Medulla oblongata (tissue), 1 donor: ENCODE measurements at regions not wholly inside any gene's neighbourhood (a gene's known extent, or its start where the extent isn't known, plus 50 kb on each side); places are given as distances from the start of the nearest gene placed in this dataset.
A peak's percentile ranks its signal among the peaks of the same experiment; 100 is the strongest.

ENCODE experiments used
- DNase-seq: peaks from one replicate; pipeline ENCODE4 v3.0.0-alpha.2; 2015; ENCODE audit errors: extremely low spot score

DNA sequence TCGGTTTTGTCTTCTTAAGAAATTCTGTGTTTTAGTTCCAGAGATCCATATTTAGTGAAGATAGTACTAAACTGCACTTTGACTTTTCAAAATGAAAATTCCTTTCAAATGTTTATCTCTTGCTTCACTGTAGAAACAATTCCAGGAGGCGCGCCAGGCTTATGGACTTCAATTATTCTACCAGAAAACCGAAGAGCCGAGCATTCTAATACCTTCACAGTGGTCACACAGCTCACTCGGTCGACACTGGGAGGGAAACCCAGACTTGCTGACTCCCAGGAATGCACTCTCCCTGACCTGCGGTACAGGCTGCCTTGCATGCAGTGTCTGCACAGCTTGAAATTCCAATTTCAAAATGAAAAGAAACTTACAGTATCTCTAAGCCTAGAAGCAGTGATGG, 119.9 kb upstream of the PIEZO2 start:
- no peak for DNase-seq

GRCh38 chr18:11268741-11269233, 119.4 kb upstream of the PIEZO2 start:
- no peak for DNase-seq

DNA sequence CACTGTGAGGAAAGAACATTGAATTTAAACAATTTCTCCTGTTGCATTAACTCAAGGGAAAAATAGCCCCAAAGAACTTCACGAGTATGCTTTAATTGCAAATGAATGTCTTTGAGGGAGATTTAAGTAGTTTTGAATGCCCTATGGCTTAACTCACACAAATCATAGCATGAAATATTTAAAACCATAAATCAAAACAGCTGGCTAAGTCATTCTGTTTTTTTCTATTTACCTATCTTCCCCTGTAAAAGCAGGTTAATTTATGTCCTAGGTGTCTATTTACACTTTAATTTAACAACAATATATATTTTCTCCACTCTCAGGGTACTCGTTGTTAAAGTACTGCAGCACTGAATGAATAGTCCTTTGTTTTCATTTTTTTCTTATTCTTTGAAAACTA, 118.8 kb upstream of the PIEZO2 start:
- DNase-seq: no peak

DNA sequence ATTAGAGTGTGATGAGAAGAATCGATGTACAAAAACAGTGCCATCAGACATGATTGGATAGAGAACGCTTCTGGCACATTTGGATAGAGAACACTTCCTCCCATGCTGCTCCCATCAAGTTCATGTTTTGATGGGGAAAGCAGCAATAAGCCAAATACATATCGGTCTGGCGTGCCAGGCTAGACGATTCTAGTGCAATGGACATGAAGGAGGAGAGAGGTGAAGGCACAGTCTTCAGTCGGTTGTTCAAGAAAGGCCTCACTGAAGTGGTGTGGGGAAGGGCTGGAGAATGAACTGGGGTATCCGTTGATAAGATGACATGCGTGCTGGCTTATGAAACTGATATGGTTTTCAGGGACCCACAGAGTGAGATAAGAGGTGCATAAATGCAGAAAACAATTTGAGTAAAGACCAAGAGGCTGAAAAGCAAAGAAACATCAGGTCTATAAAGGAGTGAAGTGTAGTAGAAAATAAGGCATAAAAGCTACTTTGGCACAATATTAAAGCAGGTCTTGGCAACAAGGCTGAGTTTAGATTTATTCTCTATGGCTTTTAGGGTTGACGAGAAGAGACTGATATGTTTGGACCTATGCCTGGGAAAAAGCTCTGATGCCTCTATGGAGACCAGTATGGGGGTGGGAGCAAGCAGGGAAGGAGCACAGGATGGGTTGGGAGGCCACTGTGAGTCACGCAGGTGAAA, 117.6 kb upstream of the PIEZO2 start:
- no peak for DNase-seq

GRCh38 chr18:11261486-11261885, 112.1 kb upstream of the PIEZO2 start:
- no peak for DNase-seq

DNA sequence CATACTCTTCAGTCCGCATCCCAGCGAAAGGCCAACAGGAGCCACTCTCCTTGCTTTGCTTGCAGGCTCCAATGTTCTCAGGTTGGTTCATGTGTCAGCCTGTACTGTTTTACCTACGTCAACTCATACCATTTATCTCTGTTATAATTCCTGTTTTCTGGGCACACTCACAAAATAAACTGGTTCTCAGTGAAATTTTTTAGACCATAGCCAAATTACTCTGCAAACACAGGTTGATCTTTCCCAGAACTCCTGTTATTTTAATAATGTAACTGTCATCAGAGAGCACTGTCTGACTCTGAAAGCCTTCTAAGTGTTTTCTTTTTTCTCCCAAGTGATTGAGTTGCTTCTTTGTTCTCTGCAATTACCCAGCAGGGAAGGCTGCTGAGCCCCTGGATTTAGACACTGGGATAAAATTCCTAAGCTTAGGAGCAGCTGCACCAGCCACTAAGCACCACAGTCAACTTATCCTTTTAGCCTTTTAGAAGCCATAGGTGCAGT, 111.6 kb upstream of the PIEZO2 start:
- DNase-seq: no peak

DNA sequence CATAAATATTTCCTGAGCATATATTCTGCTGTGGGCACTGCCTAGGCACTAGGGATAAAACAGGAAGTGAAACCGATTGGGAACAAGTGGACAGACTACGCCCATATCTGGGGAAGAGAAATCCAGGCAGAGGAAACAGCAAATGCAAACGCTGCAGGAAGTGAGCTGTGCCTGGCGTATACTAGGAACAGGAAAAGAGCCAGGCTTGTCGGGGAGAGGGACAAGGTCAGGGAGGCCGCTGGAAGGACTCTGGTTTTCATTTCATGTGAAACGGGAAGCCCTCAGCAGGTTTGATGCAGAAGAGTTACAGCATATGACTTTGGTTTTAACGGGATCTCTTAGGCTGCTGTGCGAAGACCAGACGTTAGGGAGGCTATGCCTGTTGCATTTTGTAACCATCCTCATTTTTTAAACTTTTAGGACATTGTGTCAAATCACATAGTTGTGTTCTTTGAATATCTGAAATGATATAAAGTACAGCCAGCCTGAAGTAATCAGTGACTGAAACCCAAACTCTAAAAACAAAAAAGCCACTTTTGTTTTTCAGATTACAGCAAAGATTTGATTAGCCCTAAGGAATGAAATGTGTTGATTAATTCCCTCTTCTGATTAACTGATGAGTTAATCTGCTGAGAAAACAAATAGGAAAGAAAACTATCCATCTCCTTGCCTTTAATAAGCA, 110.2 kb upstream of the PIEZO2 start:
- DNase-seq: peak; percentile 27

DNA sequence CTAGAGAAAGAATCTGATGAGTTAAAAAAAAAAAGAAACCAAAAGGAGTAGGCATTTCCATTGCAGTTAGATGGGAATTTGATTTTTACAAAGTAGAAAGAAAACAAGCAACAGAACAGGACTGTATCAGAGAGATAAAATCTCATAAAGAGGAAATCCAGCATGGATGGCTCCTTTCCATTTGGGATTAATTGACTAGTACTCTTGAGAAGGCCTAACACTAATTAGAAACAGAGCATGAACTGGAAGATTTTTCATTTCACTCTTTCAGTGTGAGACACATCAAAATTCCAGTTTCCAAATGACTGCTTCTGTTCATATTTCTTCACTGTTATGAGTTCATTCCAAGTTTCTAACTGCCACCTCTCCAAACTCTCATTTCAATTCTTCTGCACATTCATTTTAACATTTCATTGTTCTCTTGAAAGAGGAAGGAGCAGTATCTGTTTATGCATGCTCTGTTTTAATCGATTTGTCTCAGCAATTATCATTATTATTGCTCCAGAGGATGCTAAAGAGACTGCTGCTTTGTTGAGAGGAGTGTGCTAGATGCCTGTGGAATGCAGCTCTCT, 108.8 kb upstream of the PIEZO2 start:
- DNase-seq: no peak

GRCh38 chr18:11256251-11256650, 106.9 kb upstream of the PIEZO2 start:
- no peak for DNase-seq

DNA sequence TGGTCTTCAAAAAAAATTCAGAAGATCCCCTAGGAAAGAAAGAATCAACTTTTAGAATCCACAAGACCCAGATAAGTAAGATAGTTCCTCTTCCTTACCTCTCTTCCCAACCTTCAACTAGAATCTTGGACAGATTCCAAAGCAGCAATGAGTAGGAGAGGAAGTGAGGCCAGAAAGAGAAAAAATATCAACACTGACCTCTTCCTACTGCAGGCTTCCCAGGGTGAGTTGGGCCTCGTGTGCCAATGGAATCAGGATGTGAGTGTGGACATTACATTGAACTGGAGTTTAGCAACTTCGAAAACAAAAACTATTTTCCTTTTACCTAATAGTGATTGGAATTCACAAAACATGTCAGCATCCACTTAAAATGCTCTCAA, 102.5 kb upstream of the PIEZO2 start:
- DNase-seq: peak; percentile 68

GRCh38 chr18:11251229-11251890, 102.0 kb upstream of the PIEZO2 start:
- no peak for DNase-seq

DNA sequence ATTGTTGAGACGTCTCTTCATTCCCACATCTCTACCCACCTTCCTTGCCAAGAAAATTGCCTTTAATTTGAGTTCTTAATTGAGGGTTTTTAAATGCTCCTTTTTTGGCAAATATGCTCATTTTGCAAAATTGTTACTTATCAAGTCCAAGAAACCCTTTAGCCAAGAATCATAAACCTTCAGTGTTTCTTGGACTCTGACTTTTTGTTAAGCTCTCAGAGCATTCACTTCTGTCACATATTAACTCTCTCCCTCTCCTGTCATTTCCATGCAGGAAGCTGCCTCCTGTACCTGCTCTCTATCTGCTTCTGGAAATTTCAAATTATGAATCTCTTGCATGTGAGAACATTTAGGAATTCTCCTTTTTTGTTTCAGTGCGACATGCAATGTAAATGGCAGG, 100.0 kb upstream of the PIEZO2 start:
- DNase-seq: no peak

DNA sequence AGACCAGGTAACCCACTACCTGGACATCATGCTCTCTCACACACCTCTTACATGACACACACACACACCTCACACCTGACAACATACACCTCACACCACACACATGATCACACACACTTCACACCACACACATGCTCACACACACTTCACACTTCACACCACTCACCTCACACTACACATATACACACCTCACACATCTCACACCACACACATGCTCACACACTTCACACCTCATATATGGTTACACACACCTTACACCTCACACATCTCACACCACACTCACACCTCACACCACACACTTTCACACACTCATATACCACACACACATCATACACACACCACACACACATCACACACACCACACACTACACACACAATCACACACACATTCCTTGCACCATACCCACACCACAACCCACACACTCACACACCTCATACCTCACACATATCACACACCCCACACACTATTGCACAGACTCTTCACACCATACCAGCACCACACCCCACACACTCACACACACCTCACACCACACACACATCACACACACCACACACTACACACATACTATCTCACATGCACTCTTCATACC, 98.1 kb upstream of the PIEZO2 start:
- DNase-seq: no peak

DNA sequence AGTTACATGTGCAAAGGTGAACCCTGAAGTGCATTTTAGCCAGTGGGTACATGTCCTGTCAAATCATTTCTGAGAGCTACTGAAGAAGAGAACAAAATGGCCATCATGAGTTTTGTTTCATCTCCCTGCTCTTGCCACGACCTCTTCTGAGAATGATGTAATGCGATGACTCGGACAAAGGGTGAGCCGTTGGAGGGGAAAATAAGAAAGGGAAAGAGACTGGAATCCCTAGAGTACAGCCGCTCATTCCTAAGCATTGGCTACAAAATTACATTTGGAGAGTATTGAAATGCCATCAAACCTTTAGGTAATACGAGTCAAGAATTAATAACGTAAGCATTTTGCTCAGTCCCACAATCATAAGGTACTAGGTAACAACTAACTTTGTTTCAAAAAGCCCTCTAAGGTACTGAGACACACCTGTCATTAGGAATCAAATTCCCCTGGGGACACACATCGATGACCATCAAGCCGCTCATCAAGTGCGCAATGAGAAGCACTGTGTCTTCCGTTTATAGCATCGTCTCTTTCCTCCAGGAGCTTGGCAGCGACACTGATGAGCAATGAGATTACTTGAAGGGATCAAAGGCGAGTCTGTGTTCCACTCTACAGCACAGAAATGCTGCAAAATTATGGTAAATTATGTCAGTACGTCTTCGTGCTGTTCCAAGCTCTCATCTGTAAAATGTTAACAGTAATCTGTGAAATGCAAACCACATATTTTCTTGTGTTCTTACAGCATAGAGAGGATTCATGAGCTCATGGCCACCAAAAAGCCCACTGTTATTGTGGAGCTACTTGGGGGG, 97.3 kb upstream of the PIEZO2 start:
- DNase-seq: no peak

- no peak for DNase-seq
Measured at GRCh38 chr18:11245879-11246278, 96.5 kb upstream of the PIEZO2 start.

DNA sequence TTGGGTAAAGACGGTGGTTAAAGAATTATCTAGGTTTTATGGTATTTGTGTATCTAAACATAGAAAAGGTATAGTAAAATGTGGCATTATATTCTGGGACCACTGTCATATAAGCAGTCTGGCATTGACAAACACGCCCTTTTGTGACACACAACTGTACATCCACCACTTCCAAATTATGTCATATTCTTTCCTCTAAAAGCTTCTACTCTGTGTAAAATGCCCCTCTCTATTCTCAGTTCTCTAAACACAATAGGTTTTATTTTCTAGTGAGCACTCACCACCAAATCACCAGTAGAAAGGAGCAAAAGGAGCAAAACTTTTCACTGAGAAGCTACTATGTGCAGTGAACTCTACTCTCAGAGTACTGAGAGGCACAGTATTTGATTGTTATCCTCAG, 88.1 kb upstream of the PIEZO2 start:
- no peak for DNase-seq

- DNase-seq: no peak
Measured at GRCh38 chr18:11237066-11237465, 87.7 kb upstream of the PIEZO2 start.

- DNase-seq: no peak
Measured at GRCh38 chr18:11224153-11224552, 74.8 kb upstream of the PIEZO2 start.

DNA sequence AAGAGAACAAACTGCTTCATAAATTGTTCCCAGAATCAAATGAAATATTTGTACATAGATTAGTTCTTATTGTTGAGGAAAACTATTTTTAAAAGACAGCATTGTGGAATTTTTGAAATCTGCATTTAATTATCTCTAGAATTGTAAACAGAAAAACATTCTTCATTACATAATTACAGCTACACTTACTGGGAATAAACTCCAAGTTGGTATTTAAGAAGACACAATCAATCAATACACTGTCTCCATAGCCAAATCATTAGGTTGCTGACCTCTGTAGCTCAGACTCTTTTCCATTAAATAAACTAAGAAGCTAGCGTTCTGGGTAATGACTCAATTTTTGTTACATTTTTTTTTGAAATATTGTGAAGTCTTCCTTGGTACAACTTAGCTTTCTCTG, 70.2 kb upstream of the PIEZO2 start:
- DNase-seq: no peak

DNA sequence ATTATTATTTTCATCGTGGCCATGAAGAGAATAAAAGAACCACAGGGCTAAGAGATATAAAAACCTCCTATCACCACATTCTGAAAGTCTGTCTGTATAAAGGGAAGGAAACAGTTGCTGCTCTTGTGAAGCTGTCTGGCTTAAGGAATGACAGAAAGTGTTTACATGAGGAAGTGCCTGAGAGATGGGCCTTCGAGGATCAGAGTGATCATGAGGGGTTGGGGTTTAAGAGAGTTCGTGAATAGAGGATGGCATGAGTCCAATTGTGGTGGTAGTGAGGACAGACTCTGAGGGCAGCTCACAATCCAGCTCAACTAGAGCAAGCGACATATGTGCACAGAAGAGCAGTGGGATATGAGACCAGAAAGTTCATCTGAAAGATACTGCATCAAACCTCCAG, 65.8 kb upstream of the PIEZO2 start:
- DNase-seq: peak; percentile 33

- no peak for DNase-seq
Measured at GRCh38 chr18:11204020-11204419, 54.7 kb upstream of the PIEZO2 start.
